Breast epithelium (tissue), 3 donors: ENCODE measurements at regions not wholly inside any gene's neighbourhood (a gene's known extent, or its start where the extent isn't known, plus 50 kb on each side); places are given as distances from the start of the nearest gene placed in this dataset.
"Not testable (repeated sequence)": the region's sequence is repeated elsewhere in the genome, so short reads cannot be mapped to it uniquely, and the experiment has no call there.

Experiments
- POLR2A ChIP-seq: fragments of 450-650 bp; IDR thresholded peaks from one replicate; pipeline ENCODE4 v1.6.1; 2016; ENCODE audit warnings: antibody characterized with exemption, mild to moderate bottlenecking, moderate library complexity
- TF ChIP-seq, protein P1 (sequence below), 3 donors: fragments of 450-650 bp; IDR thresholded peaks; one replicate each; pipeline ENCODE4 v1.5.1; 2016 to 2017; ENCODE audit warnings: antibody characterized with exemption in 3 of 3, mild to moderate bottlenecking in 3 of 3, moderate library complexity in 3 of 3

- TF ChIP-seq, protein P1, sequence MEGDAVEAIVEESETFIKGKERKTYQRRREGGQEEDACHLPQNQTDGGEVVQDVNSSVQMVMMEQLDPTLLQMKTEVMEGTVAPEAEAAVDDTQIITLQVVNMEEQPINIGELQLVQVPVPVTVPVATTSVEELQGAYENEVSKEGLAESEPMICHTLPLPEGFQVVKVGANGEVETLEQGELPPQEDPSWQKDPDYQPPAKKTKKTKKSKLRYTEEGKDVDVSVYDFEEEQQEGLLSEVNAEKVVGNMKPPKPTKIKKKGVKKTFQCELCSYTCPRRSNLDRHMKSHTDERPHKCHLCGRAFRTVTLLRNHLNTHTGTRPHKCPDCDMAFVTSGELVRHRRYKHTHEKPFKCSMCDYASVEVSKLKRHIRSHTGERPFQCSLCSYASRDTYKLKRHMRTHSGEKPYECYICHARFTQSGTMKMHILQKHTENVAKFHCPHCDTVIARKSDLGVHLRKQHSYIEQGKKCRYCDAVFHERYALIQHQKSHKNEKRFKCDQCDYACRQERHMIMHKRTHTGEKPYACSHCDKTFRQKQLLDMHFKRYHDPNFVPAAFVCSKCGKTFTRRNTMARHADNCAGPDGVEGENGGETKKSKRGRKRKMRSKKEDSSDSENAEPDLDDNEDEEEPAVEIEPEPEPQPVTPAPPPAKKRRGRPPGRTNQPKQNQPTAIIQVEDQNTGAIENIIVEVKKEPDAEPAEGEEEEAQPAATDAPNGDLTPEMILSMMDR (IDR thresholded peaks at IDR 0.05), result not testable (repeated sequence)
- TF ChIP-seq POLR2A, result not testable (repeated sequence)
Observed at GRCh38 chr7:32727483-32728411, 163.8 kb downstream of the KBTBD2 start.
